HK-2 (cell line): ENCODE measurements at regions not wholly inside any gene's neighbourhood (a gene's known extent, or its start where the extent isn't known, plus 50 kb on each side); places are given as distances from the start of the nearest gene placed in this dataset.
A peak's percentile ranks its signal among the peaks of the same experiment; 100 is the strongest.

ENCODE experiments used
- DNase-seq: peaks from one replicate; pipeline ENCODE4 v3.0.0-alpha.2; 2018; ENCODE audit not compliant: unreplicated experiment

GRCh38 chr18:46321955-46322354 is 217.8 kb downstream of the HAUS1 start:
- no peak for DNase-seq

GRCh38 chr18:46322411-46322891 is 218.3 kb downstream of the HAUS1 start:
- DNase-seq, result no peak

- no peak for DNase-seq
Observed at GRCh38 chr18:46322941-46323340, 218.8 kb downstream of the HAUS1 start.

GRCh38 chr18:46324087-46324955 is 220.1 kb downstream of the HAUS1 start:
- DNase-seq, result no peak

- DNase-seq, result no peak
Observed at GRCh38 chr18:46325895-46326294, 221.7 kb downstream of the HAUS1 start.

GRCh38 chr18:46329736-46330246 is 225.6 kb downstream of the HAUS1 start:
- no peak for DNase-seq

GRCh38 chr18:46331316-46331715 is 227.1 kb downstream of the HAUS1 start:
- no peak for DNase-seq

GRCh38 chr18:46332286-46332801 is 228.2 kb downstream of the HAUS1 start:
- DNase-seq, result no peak

- DNase-seq, result no peak
Observed at GRCh38 chr18:46332921-46333341, 228.7 kb downstream of the HAUS1 start.

- DNase-seq, result peak; percentile 39
Observed at GRCh38 chr18:46333431-46334135, 229.4 kb downstream of the HAUS1 start.

- DNase-seq, result no peak
Observed at GRCh38 chr18:46334868-46335281, 230.7 kb downstream of the HAUS1 start.

GRCh38 chr18:46335534-46336101 is 231.4 kb downstream of the HAUS1 start:
- DNase-seq, result no peak

GRCh38 chr18:46336278-46337111 is 232.3 kb downstream of the HAUS1 start:
- DNase-seq, result no peak

- DNase-seq, result no peak
Observed at GRCh38 chr18:46337271-46337670, 233.1 kb downstream of the HAUS1 start.

GRCh38 chr18:46338205-46338604 is 234.0 kb downstream of the HAUS1 start:
- DNase-seq, result no peak

GRCh38 chr18:46338766-46339165 is 234.6 kb downstream of the HAUS1 start:
- DNase-seq, result no peak

- no peak for DNase-seq
Observed at GRCh38 chr18:46340716-46341115, 236.5 kb downstream of the HAUS1 start.

GRCh38 chr18:46341986-46342525 is 237.9 kb downstream of the HAUS1 start:
- no peak for DNase-seq

- no peak for DNase-seq
Observed at GRCh38 chr18:46343456-46343855, 239.3 kb downstream of the HAUS1 start.

GRCh38 chr18:46343931-46344372 is 239.8 kb downstream of the HAUS1 start:
- DNase-seq, result peak; percentile 44
